ENCODE measurements at regions not wholly inside any gene's neighbourhood (a gene's known extent, or its start where the extent isn't known, plus 50 kb on each side); places are given as distances from the start of the nearest gene placed in this dataset.

DNA sequence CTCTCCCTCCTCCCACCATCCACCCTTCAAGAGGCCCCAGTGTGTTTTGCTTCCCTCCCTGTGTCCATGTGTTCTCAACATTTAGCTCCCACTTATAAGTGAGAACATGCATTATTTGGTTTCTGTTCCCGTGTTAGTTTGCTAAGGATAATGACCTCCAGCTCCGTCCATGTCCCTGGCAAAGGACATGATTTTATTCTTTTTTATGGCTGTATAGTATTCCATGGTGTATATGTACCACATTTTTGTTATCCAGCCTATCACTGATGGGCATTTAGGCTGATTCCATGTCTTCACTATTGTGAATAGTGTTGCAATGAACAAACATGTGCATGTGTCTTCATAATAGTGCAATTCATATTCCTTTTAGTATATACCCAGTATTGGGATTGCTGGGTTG lies 79.7 kb downstream of the MRPL32 start:
- Histone ChIP-seq H3K23ac (ENCODE audit: insufficient read length) (no peak overlapping the region), H3K4me2 (ENCODE audit: insufficient read depth in 1 of 2, low read depth in 2 of 2, low read length in 2 of 2) (no peak overlapping the region), H3K79me1 (ENCODE audit: low read depth, low read length) (no peaks in the 10 kb centered on the region), H3K14ac (ENCODE audit: insufficient read length) (no peak overlapping the region), H2BK15ac (ENCODE audit: low read length) (no peak overlapping the region), H3K4me3 (ENCODE audit: extremely low read depth in 1 of 4, insufficient read depth in 2 of 4, low read depth in 3 of 4, low read length in 4 of 4) (no peak overlapping the region), H2BK120ac (replicated peaks; ENCODE audit: low read depth, low read length) (no peak overlapping the region), H3K9ac (replicated peaks in 1 of 4; ENCODE audit: extremely low read depth in 1 of 4, low read depth in 3 of 4, low read length in 3 of 4) (no peak overlapping the region), H2AFZ (ENCODE audit: low read length) (no peak overlapping the region), H2BK20ac (ENCODE audit: low read length) (no peak overlapping the region), H4K91ac (replicated peaks; ENCODE audit: insufficient read length, low read length) (no peak overlapping the region), H3K56ac (replicated peaks; ENCODE audit: insufficient read length, low read depth, low read length) (no peak overlapping the region), H4K8ac (ENCODE audit: extremely low read depth, insufficient read depth, low read length) (no peak overlapping the region), H4K20me1 (replicated peaks in 1 of 2; ENCODE audit: control insufficient read depth in 1 of 2, insufficient read depth in 2 of 2, low read length in 2 of 2) (no peaks in the 10 kb centered on the region), H3K23me2 (ENCODE audit: low read depth, low read length) (no peaks in the 10 kb centered on the region), H3K4ac (replicated peaks; ENCODE audit: insufficient read length, low read depth, low read length) (no peak overlapping the region), H3K9me3 (ENCODE audit: insufficient read depth in 2 of 2, low read depth in 1 of 2, low read length in 1 of 2) (no peaks in the 10 kb centered on the region), H4K5ac (ENCODE audit: insufficient read length, low read depth, low read length) (no peak overlapping the region), H2AK5ac (ENCODE audit: low read depth, low read length) (no peak overlapping the region), H3K36me3 (ENCODE audit: control insufficient read depth in 2 of 4, insufficient read depth in 4 of 4, low read length in 3 of 4) (no peaks in the 10 kb centered on the region), H2BK12ac (ENCODE audit: low read depth, low read length) (no peak overlapping the region), H2BK5ac (ENCODE audit: low read depth, low read length) (no peak overlapping the region), H3K27ac (ENCODE audit: low read depth, low read length) (no peak overlapping the region), H3K27me3 (replicated peaks in 1 of 4; ENCODE audit: control insufficient read depth in 3 of 4, extremely low read depth in 1 of 4, insufficient read depth in 3 of 4, low read length in 3 of 4) (no peaks in the 10 kb centered on the region), H3K18ac (ENCODE audit: extremely low read depth, low read length) (no peak overlapping the region), H3K4me1 (replicated peaks in 1 of 4; ENCODE audit: control insufficient read depth in 3 of 4, insufficient read depth in 4 of 4, low read length in 3 of 4) (no peaks in the 10 kb centered on the region), H3K79me2 (ENCODE audit: control insufficient read depth in 1 of 2, insufficient read depth in 2 of 2, low read length in 2 of 2) (no peaks in the 10 kb centered on the region)
- FAIRE-seq (no peak), DNase-seq (ENCODE audit: low read depth in 1 of 2, low spot score in 2 of 2) (no peak)
- WGBS, 2 experiments (ENCODE audit: extremely low coverage in 1 of 2, insufficient coverage in 1 of 2, insufficient read length in 1 of 2, insufficient replicate concordance in 2 of 2, low coverage in 1 of 2, low lambda C conversion rate in 2 of 2, missing lambda C conversion rate in 1 of 2) = 80% methylated on average over 2 of the region's 2 CpGs; no CpG with 5 or more reads in 1 of the 2 experiments
- CTCF ChIA-PET (ENCODE audit: partially characterized antibody) = interaction anchor here (0.7 to 0.9 kb wide), 2 partner anchors 12 to 59 kb away, joined by 3 read pairs; no protein-coding TSS in a partner anchor
- no peak for TF ChIP-seq SIN3A (conservative IDR thresholded peaks at IDR 0.05 in 1 of 2, IDR thresholded peaks at IDR 0.05 in 1 of 2; ENCODE audit: low read depth in 1 of 2, low read length in 2 of 2)
- no peak for TF ChIP-seq CEBPB (IDR thresholded peaks at IDR 0.05; ENCODE audit: low read depth, low read length)
- TF ChIP-seq SP4 (IDR thresholded peaks at IDR 0.05; ENCODE audit: low read length) = no peak
- TF ChIP-seq FOSL1 (IDR thresholded peaks at IDR 0.05; ENCODE audit: insufficient read depth, low read depth, low read length) = no peak
- POLR2A ChIA-PET (ENCODE audit: partially characterized antibody) = no interaction called here

Data from H1 (cell line).